ENCODE measurements at regions not wholly inside any gene's neighbourhood (a gene's known extent, or its start where the extent isn't known, plus 50 kb on each side); places are given as distances from the start of the nearest gene placed in this dataset.
"Not testable (repeated sequence)": the region's sequence is repeated elsewhere in the genome, so short reads cannot be mapped to it uniquely, and the experiment has no call there.

- no peak overlapping the region for H3K4me3 ChIP-seq (ENCODE audit: low read depth, low read length)
Observed at GRCh38 chr12:112611908-112612307, 179.6 kb upstream of the RPH3A start.

- H3K4me3 ChIP-seq (ENCODE audit: low read depth, low read length), result no peak overlapping the region
Observed at GRCh38 chr12:112615196-112615595, 176.4 kb upstream of the RPH3A start.

GRCh38 chr12:112616469-112617152, 174.9 kb upstream of the RPH3A start:
- no peak overlapping the region for H3K4me3 ChIP-seq (ENCODE audit: low read depth, low read length)

- H3K4me3 ChIP-seq (ENCODE audit: low read depth, low read length), result peak overlapping the region; percentile 4
Observed at GRCh38 chr12:112617153-112617505, 174.4 kb upstream of the RPH3A start.

GRCh38 chr12:112627851-112628250, 163.7 kb upstream of the RPH3A start:
- no peak overlapping the region for H3K4me3 ChIP-seq (ENCODE audit: low read depth, low read length)

- not testable (repeated sequence) for H3K4me3 ChIP-seq (ENCODE audit: low read depth, low read length)
Observed at GRCh38 chr12:112631974-112632373, 159.6 kb upstream of the RPH3A start.

- H3K4me3 ChIP-seq (ENCODE audit: low read depth, low read length), result no peak overlapping the region
Observed at GRCh38 chr12:112635036-112635435, 156.5 kb upstream of the RPH3A start.

- no peak overlapping the region for H3K4me3 ChIP-seq (ENCODE audit: low read depth, low read length)
Observed at GRCh38 chr12:112638420-112638819, 153.1 kb upstream of the RPH3A start.

GRCh38 chr12:112645586-112645985, 146.0 kb upstream of the RPH3A start:
- H3K4me3 ChIP-seq (ENCODE audit: low read depth, low read length), result no peak overlapping the region

GRCh38 chr12:112656141-112656540, 135.4 kb upstream of the RPH3A start:
- H3K4me3 ChIP-seq (ENCODE audit: low read depth, low read length), result no peak overlapping the region

- no peak overlapping the region for H3K4me3 ChIP-seq (ENCODE audit: low read depth, low read length)
Observed at GRCh38 chr12:112664569-112664968, 127.0 kb upstream of the RPH3A start.

GRCh38 chr12:112665958-112666357, 125.6 kb upstream of the RPH3A start:
- no peak overlapping the region for H3K4me3 ChIP-seq (ENCODE audit: low read depth, low read length)

GRCh38 chr12:112671564-112671963, 120.0 kb upstream of the RPH3A start:
- H3K4me3 ChIP-seq (ENCODE audit: low read depth, low read length), result no peak overlapping the region

- H3K4me3 ChIP-seq (ENCODE audit: low read depth, low read length), result no peak overlapping the region
Observed at GRCh38 chr12:112674539-112674938, 117.0 kb upstream of the RPH3A start.

GRCh38 chr12:112676507-112676906, 115.0 kb upstream of the RPH3A start:
- H3K4me3 ChIP-seq (ENCODE audit: low read depth, low read length), result no peak overlapping the region

- no peak overlapping the region for H3K4me3 ChIP-seq (ENCODE audit: low read depth, low read length)
Observed at GRCh38 chr12:112677050-112677765, 114.3 kb upstream of the RPH3A start.

GRCh38 chr12:112680993-112681392, 110.6 kb upstream of the RPH3A start:
- H3K4me3 ChIP-seq (ENCODE audit: low read depth, low read length), result no peak overlapping the region

GRCh38 chr12:112682586-112682985, 109.0 kb upstream of the RPH3A start:
- no peak overlapping the region for H3K4me3 ChIP-seq (ENCODE audit: low read depth, low read length)

GRCh38 chr12:112684742-112685141, 106.8 kb upstream of the RPH3A start:
- H3K4me3 ChIP-seq (ENCODE audit: low read depth, low read length), result no peak overlapping the region

GRCh38 chr12:112685321-112685720, 106.2 kb upstream of the RPH3A start:
- no peak overlapping the region for H3K4me3 ChIP-seq (ENCODE audit: low read depth, low read length)

GRCh38 chr12:112686373-112686772, 105.2 kb upstream of the RPH3A start:
- H3K4me3 ChIP-seq (ENCODE audit: low read depth, low read length), result no peak overlapping the region

- H3K4me3 ChIP-seq (ENCODE audit: low read depth, low read length), result no peak overlapping the region
Observed at GRCh38 chr12:112694065-112694464, 97.5 kb upstream of the RPH3A start.

GRCh38 chr12:112697441-112697840, 94.1 kb upstream of the RPH3A start:
- not testable (repeated sequence) for H3K4me3 ChIP-seq (ENCODE audit: low read depth, low read length)
